GM21515 (cell line): ENCODE measurements at regions not wholly inside any gene's neighbourhood (a gene's known extent, or its start where the extent isn't known, plus 50 kb on each side); places are given as distances from the start of the nearest gene placed in this dataset.
"Not testable (repeated sequence)": the region's sequence is repeated elsewhere in the genome, so short reads cannot be mapped to it uniquely, and the experiment has no call there.

Experiments
- ATAC-seq: cut with Tn5 transposase; IDR thresholded peaks from one replicate; pipeline ENCODE4 v1.9.1; 2021; ENCODE audit not compliant: unreplicated experiment

DNA sequence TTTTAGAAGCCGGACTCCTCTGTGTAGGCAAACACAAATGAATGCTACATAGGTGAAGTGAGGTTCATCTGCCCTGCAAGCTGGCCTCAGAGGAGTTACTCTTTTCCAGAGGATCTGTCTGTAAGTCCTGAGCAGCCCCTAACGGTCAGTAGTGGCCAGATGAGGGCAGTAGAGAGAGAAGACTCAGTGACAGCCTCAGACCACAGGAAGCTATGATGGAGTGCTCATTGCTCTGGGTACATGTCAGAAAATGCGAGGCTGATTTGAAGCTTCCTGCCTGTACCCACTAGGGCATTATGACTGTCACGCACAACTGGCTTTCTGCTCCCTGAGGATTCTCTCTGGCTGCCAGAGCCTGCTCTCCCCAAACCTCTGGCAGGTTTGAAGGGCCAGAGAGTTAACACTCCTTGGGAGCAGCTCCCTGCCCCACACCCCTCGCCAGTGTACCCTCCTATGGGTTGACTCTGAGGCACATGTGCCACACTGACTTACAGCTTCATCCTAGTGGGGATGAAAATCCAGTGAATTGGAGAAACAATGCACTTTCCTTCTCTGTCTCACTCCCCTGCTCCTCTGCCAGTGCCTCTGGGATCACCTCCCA is 141.5 kb downstream of the GABRG2 start:
- ATAC-seq = peak; percentile 87

DNA sequence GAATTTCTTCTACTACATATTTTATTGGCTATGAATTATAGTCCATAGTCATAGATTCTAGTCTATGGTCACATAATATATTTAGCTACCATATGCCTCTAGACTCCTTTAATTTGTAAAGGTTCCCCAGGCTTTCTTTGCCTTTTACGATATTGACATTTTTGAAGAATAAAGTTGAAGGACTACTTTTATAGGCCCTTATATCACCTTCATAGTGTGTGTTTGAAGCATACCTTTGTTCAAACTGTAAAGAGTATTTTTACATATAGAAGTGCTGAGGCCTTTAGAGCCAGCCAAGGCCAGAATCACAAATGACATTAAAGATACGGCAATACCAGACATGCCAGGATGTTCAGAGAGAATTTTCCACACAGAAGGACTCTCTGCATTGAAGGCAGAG is 147.0 kb downstream of the GABRG2 start:
- ATAC-seq = no peak

DNA sequence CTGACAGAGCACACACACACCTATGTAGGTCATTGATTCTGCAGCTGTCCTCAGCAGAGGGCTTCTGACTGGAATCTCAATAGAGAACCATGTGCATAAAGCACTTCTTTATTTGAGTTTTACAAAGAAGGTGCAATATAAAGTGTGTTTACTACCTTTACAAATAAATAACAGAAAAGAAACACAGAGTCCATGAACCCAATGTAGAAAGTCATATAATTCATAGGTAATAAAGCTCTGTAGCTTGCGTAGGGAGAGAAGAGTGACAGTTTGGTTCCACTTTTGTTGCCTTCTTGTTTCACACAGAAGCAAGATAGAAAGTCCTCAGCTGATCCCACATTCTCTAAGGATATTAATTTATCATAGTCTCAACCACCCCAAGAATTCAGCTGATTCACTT is 149.5 kb downstream of the GABRG2 start:
- no peak for ATAC-seq

DNA sequence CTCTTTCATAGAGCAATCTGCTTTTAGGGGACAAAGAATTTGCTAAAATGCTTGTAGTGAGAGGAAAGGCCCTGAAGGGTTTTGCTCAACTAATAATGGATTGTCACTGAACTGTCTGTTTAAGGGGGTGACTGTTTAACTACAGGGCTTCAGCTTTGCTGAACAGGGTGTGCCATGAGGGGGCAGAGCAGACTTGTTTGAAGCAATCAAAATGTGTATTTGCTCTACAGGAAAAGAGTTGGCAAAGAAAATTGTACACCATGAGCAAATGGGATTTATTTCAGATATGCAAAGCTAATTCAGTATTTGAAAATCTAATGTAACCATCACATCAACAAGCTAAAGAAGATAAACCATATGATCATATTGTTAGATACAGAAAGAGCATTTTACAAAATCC is 154.3 kb downstream of the GABRG2 start:
- ATAC-seq = no peak

DNA sequence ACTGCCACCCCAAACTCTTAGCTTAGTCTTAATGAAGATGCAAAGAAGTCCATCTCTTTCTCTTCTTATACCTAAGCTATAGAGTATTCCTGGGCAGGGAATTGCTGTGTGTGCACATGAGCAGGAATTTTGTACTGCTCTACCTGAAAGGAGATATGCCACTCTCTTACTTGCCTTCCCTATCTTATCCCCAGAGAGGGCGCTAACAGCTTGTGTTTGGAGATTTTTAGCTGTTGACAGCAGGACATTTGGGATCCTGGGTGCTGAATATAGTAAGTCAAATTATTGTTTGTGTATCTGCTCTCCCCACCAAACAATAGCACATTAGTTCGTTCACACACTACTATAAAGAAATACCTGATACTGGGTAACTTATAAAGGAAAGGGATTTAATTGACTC is 159.5 kb downstream of the GABRG2 start:
- no peak for ATAC-seq

DNA sequence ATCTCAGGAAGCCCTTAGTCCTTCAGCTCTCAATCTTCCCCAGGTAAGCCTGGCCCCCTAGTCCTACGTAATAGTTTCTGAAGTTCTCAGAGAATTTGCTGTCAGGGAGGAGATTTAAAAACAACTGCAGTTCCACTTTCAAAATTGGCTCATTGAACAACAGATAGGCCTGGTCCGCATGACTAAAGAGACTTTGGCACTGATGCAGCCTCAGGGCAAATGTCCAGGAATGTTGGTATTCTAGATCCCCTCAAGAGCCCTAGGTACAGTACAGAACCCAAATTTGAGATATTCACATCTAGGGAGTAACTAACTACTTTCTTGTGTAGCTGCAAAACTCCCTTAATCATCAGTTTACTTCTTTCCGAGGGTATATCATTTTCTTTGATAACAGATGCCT is 162.8 kb downstream of the GABRG2 start:
- no peak for ATAC-seq

DNA sequence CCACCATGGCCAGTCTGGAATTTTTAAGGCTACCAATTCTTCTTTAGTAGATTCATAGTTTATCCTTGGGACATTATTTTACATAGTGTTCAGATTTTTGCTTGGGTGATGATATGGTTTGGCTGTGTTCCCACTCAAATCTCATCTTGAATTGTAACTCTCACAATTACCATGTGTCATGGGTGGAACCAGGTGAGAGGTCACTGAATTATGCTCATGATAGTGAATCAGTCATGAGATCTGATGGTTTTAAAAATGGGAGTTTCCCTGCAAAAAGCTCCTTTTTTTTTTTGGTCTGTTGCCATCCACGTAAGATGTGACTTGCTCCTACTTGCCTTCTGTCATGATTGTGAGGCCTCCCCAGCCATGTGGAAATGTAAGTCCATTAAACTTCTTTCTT is 163.9 kb downstream of the GABRG2 start:
- ATAC-seq = no peak

DNA sequence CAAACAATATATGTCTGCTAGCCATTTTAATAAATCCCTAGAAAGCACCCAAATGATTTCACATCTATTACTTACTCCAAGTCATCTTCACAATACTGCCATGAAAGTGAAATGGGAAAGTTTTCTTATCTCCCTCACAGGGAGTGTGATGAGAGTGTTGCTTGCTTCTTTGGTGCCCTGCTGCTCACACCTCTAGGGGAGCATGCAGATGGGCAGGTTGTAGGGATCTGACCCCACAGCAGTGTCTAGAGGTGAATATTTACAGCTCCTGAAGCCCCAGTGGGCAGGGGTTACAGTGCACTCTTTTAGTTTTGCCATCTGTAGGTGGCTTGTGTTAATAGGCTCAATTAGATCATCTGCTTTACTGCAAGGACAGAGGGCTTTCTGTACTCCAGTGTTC is 173.2 kb downstream of the GABRG2 start:
- no peak for ATAC-seq

DNA sequence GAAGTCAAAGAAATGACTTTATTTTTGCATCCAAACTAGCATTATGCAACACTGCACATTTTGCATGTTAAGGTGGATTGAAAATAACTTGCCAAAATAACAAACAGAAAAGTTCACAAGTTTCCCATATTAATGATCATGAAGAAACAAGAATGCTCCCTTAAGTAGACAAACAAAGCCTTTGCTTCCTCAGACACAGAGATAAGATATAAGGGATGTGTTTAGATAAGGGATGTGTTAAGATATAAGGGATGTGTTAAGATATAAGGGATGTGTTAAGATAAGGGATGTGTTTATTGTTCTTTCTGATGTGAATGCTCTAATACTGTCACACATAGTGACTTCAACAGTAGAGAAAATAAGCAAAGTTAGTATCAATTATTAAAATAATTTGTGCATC is 174.8 kb downstream of the GABRG2 start:
- no peak for ATAC-seq

DNA sequence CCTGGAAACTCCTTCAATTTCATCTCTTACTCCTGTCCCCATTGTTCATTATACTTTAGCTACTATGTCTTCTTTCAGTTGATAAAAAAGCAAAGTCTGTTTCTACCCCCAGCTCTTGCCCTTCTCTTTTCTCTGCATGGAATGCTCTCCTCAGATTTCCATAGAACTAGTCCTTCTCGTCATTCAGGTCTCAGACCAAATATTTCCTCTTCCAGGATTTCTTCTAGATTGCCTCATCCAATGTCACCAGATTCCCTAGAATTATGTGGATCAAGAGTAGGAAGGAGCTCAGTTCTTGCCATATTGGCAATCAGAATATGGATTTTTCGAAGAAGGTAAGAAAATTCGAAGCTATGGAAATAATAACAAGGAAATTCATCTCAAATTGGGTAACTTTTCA is 176.1 kb downstream of the GABRG2 start:
- no peak for ATAC-seq

DNA sequence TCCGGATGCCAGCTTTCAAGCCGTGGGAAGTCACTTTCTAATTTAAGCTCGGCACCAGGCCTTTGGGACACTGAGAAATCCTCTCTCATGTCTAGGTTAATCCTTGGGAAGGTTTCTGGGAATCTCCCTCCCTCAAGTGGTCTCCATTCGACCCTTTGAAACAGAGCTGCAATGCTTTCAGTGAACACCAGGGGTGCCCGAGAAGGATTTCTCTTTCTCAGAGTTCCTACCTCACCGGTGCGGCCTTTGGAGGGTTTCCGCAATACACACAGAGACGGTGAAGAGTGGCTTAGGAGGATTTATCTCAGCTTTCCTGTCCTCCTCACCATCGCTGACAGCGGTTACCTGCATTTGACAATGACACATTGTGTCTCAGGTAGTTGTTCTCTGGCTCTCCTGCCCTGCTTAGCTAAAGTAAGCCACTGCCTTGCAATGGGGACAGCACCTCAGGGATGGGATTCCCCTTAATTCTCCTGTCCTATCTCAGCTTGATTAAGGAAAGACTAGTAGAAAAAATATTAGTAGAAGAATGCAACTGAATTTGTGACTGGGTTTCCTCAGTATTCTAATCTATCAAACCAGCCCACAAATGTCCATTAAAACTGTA is 180.6 kb downstream of the GABRG2 start:
- no peak for ATAC-seq

DNA sequence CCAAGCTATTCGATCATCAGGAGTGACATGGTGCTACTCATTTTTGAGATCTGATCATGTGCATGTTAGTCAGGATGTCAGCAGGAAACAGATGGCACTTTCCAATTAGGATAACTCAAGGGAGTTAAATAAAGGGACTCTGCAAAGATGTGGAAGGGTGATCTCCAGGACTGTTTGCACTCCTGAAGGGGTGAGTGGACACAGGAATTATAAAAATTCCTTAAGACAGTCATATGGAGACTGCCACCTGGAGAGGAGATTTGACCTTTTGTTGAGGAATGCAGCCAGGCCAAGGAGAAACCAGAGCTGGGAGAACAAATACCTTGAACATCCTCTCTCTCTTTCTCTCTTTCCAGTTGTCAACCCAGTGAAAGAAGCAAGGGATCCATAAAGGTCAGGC is 189.1 kb downstream of the GABRG2 start:
- no peak for ATAC-seq

DNA sequence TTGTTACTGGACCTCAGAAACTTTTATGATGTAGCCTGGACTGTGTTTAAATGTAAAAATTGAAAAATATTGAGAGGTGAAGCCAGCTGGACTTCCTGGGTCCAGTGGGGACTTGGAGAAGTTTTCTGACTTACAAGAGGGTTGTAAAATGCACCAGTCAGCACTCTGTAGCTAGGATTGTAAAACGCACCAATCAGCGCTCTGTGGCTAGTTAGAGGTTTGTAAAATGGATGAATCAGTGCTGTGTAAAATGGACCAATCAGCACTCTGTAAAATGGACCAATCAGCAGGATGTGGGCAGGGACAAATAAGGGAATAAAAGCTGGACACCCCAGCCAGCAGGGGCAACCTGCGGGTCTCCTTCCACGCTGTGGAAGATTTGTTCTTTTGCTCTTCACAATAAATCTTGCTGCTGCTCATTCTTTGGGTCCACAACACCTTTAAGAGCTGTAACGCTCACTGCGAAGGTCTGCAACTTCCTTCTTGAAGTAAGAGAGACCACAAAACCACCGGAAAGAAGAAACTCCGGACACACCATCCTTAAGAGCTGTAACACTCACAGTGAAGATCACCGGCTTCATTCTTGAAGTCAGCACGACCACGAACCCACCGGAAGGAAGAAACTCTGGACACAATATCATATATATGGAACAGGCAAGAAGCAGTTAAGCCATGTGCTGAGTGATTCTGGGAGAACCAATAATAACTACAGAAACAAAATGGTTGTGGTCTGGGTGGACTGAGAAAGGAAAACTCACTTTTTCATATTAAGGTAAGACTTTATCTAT is 201.3 kb downstream of the GABRG2 start:
- ATAC-seq = no peak

DNA sequence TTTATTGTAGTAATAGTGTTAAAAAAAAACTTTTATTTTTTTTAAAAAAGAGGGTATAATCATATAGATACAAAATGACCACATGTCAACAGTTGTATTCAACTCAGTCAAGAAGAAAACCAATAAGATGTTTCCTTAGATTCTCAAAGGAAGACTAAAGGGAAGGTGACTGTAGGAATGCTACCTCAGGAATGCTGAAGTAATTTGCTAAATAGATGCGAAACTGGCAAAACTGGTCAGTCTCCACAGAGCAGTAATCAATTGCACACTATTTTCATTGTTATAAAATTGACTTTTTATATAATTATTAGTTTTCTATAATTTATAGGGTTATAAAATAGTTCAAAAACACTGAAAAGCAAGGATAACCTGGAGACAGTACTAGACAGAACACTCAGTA is 204.8 kb downstream of the GABRG2 start:
- no peak for ATAC-seq

DNA sequence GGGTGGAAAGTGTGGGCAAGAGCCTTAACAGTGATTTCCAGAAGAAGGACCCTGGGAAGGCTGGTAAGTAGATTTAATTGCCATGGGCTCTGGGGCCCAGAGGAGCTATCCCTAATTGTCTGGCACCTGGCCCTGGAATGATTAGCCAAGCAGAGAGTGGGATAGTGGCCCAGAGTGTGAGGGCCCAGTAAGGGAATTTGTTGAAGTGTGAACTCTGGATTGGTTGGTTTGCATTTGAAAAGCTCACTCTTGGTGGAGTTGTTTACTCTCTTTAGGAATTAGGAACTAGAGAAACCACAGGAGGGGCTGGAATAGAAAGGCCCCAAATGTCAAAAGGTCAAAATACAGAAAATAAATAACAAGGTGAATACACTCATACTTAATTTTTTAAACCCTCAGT is 207.1 kb downstream of the GABRG2 start:
- ATAC-seq = no peak

DNA sequence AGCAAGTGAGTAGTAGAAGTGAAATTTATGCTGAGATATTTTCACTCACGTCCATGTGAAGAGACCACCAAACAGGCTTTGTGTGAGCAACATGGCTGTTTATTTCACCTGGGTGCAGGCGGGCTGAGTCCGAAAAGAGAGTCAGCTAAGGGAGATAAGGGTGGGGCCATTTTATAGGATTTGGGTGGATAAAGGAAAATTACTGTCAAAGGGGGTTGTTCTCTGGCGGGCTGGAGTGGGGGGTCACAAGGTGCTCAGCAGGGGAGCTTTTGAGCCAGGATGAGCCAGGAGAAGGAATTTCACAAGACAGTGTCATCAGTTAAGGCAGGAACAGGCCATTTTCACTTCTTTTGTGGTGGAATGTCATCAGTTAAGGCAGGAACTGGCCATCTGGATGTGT is 207.8 kb downstream of the GABRG2 start:
- ATAC-seq = not testable (repeated sequence)

DNA sequence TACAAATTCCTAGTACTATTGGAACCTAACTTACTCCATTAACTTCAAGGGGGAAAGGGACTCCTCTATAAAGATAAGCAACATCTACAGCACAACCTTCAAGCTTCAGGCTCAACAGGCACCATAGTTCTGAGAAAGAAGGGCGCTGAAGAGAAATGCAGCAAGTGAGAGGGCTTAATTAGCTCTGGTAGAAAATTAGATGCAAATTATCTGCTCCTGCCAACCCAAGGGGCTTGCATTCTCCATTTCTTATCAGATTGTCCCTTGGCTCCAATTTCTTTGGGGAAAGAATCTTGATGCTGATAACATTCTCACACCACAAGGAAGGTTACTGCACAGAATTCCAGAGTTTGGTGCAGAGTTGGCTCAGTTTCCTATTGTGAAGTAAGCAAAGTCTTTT is 214.6 kb downstream of the GABRG2 start:
- ATAC-seq = no peak

DNA sequence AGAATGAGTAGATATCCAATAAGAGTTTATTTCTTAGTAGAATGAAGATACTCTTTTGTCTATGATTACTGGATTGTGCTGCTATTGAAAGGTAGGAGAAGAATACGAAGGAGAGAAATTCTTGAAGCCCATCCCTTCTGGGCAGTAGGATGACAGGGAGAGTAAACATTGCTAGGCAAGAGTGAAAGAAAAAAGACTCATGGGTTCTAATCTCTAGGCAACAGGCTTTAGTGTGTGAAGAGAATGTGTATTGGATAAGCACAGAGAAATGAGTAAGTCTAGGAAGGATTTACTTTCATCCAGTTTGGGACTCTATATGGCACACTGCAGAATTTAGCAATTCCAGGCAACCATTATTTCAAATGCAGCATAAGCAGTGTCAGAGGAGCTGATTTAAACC is 216.0 kb downstream of the GABRG2 start:
- ATAC-seq = no peak

DNA sequence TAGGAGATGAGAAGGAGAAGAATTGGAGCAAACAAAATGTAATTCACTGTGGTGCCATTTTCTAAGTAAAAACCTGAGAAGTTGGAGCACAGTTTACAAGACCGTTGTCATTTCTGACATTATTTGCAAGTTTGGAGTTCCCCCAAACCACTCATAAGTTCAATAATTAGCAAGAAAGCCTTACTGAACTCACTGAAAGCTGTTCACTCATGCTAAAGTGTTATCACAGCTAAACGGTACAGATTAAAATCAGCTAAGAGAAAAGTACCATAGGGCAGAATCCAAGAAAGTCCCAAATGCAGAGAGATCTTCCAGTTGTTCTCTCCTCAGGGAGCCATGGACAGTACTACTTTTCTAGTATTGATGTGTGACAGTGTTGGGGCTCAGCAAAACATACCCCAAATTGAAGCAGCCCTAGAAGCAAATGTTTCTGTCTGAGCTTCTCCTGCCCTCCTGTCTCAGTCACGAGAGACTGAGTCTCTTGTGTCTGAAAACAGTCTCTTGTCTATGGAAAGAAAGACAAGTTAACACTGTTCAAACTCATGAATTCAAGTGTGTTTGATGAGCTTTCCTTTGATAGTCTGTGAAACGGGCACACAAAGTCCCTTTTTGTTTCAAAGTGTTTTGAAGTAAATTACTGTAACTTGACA is 221.2 kb downstream of the GABRG2 start:
- no peak for ATAC-seq

DNA sequence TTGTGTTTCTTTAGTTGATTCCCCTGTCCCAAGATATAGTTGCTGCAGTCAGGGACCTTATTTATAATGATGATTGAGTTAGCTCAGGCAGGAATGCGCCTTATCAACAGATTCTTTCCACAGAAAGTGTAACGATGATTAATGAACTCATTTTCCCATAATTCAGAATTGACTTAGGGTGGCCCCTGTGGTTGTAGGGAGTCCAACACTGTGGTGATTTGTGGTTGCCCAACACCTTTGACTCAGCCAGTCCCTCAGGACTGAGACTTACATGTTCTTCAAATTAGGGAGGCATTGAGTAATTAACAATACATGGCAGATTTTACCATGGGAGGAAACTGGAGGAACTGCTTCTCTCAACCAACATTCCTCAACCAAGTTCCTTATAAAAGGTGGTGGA is 221.9 kb downstream of the GABRG2 start:
- ATAC-seq = no peak

DNA sequence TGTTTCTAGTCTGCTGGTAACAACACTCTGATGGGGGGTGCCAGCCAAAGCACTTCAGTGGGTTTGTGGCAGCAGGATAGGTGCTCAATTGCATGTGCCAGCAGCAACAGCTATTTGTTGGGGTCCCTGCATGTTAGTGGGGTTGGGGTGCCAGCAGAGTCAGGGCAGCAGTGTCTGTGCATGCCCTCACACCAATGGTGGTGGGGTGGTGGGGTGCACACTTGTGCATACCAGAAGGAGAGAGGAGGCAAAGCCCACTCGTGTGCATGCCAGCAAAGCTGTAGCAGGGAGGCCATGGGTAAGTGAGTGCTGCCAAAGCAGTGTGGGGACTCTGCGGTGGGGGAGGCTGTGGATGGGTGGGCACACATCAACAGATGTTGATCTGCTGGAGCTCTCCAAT is 232.2 kb downstream of the GABRG2 start:
- no peak for ATAC-seq

DNA sequence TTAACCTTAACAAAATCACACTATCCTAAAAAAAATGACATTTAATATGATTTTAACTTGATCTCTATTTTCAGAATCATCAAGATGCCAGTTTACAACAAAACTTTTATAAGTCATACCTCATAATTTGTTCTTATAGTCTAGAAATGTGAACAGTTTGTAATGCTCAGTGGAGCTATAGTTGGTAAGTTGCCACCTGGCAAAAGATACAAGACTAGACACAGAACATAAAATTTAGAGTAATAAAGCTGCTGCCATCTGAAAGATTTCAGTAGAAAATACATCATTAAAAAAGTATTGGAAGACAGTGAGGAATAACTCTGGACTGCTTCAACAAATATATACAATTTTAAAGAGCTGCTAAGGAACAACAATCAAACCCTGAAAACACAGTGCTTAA is 233.8 kb downstream of the GABRG2 start:
- no peak for ATAC-seq
